GM23248 (cell line): ENCODE measurements at regions not wholly inside any gene's neighbourhood (a gene's known extent, or its start where the extent isn't known, plus 50 kb on each side); places are given as distances from the start of the nearest gene placed in this dataset.

Experiments used
- DNase-seq: peaks from one replicate; pipeline ENCODE4 v3.0.0-alpha.2; 2015
- H2AFZ ChIP-seq: fragments of 200-600 bp; sonication (generic); 2 replicates; pipeline ENCODE4 v1.6.1; 2016; ENCODE audit warnings: antibody characterized with exemption
- H3F3A ChIP-seq: fragments of 200-600 bp; sonication (generic); 2 replicates; pipeline ENCODE4 v1.6.1; 2016; ENCODE audit warnings: mild to moderate bottlenecking, antibody characterized with exemption, mixed run types; ENCODE audit not compliant: insufficient read depth
- H3K27ac ChIP-seq: fragments of 200-600 bp; sonication (generic); 2 replicates; pipeline ENCODE4 v1.5.1; 2016; ENCODE audit warnings: mild to moderate bottlenecking
- H3K27me3 ChIP-seq: fragments of 200-600 bp; sonication (generic); replicated peaks from 2 replicates; pipeline ENCODE4 v1.6.1; 2016; ENCODE audit warnings: mild to moderate bottlenecking; ENCODE audit not compliant: insufficient read depth
- H3K36me3 ChIP-seq: fragments of 200-600 bp; sonication (generic); 2 replicates; pipeline ENCODE4 v1.6.1; 2016; ENCODE audit warnings: low read depth, mild to moderate bottlenecking
- H3K4me1 ChIP-seq: fragments of 200-600 bp; sonication (generic); 2 replicates; pipeline ENCODE4 v1.6.1; 2016; ENCODE audit warnings: mild to moderate bottlenecking; ENCODE audit not compliant: insufficient read depth
- H3K4me2 ChIP-seq: fragments of 200-600 bp; sonication (generic); one replicate; pipeline ENCODE4 v1.6.1; 2016; ENCODE audit warnings: mild to moderate bottlenecking; ENCODE audit not compliant: unreplicated experiment
- H3K4me3 ChIP-seq: fragments of 200-600 bp; sonication (generic); 2 replicates; pipeline ENCODE4 v1.5.1; 2016; ENCODE audit warnings: mild to moderate bottlenecking
- H3K79me2 ChIP-seq: fragments of 200-600 bp; sonication (generic); 2 replicates; pipeline ENCODE4 v1.6.1; 2016; ENCODE audit warnings: mild to moderate bottlenecking; ENCODE audit not compliant: insufficient read depth
- H3K9ac ChIP-seq: fragments of 200-600 bp; sonication (generic); 2 replicates; pipeline ENCODE4 v1.6.1; 2016; ENCODE audit warnings: mild to moderate bottlenecking
- H3K9me2 ChIP-seq: fragments of 200-600 bp; sonication (generic); 2 replicates; pipeline ENCODE4 v1.6.1; 2016; ENCODE audit warnings: mixed run types, mild to moderate bottlenecking, moderate library complexity; ENCODE audit not compliant: insufficient read depth
- H3K9me3 ChIP-seq: fragments of 200-600 bp; sonication (generic); one replicate; pipeline ENCODE4 v1.6.1; 2017; ENCODE audit warnings: low read depth
- H4K20me1 ChIP-seq: fragments of 200-600 bp; sonication (generic); 2 replicates; pipeline ENCODE4 v1.6.0; 2016; ENCODE audit not compliant: insufficient read depth
- EZH2 ChIP-seq: fragments of 200-600 bp; sonication (generic); IDR thresholded peaks from 2 replicates; pipeline ENCODE4 v1.6.1; 2018; ENCODE audit warnings: antibody characterized with exemption, mild to moderate bottlenecking; ENCODE audit not compliant: insufficient read depth, poor library complexity, severe bottlenecking
- EZH2phosphoT487 ChIP-seq: fragments of 200-600 bp; sonication (generic); IDR thresholded peaks from 2 replicates; pipeline ENCODE4 v1.6.1; 2018; ENCODE audit warnings: antibody characterized with exemption, moderate library complexity, mild to moderate bottlenecking, low read depth; ENCODE audit not compliant: insufficient read depth
- WGBS, 2 experiments: methylation state at CpG; one replicate each; pipeline ENCODE4 v1.1.6; 2015 to 2017; ENCODE audit warnings: low lambda C conversion rate in 2 of 2, low coverage in 1 of 2; ENCODE audit errors: missing lambda C conversion rate in 2 of 2; 5-methylcytosine and 5-hydroxymethylcytosine counted together
- in situ Hi-C: fragments of 300-500 bp; cut with MboI; formaldehyde crosslinking; loops from 2 replicates; pipeline ENCODE4 v1.15.0; 2020

- 25 to 26% methylated on average over 2 of the region's 2 CpGs for WGBS, 2 experiments
- peaks cover 12% of the 10 kb centered on the region for H3K4me1 ChIP-seq
- no peaks in the 10 kb centered on the region for H3K9me3 ChIP-seq
- no peak overlapping the region for H2AFZ ChIP-seq
- H3K79me2 ChIP-seq: no peaks in the 10 kb centered on the region
- H3K9ac ChIP-seq: no peak overlapping the region
- H3K4me2 ChIP-seq: no peak overlapping the region
- no peak for TF ChIP-seq EZH2phosphoT487
- TF ChIP-seq EZH2: no peak
- H3K9me2 ChIP-seq: no peaks in the 10 kb centered on the region; the same call in 1 of the 2 replicates
- no peaks in the 10 kb centered on the region for H4K20me1 ChIP-seq
- H3K4me3 ChIP-seq: no peak overlapping the region
- no peaks in the 10 kb centered on the region for H3F3A ChIP-seq
- H3K27me3 ChIP-seq: no peaks in the 10 kb centered on the region
- no peak overlapping the region for H3K27ac ChIP-seq
- no peak for DNase-seq
- no peaks in the 10 kb centered on the region for H3K36me3 ChIP-seq
- in situ Hi-C loops: no loop called here
Observed at GRCh38 chr1:193565971-193566577, 379.7 kb upstream of the B3GALT2 start.

GRCh38 chr1:193562121-193562520 is 375.7 kb upstream of the B3GALT2 start:
- Histone ChIP-seq H3F3A (peaks cover 6% of the 10 kb centered on the region; the same call in 1 of the 2 replicates), H3K36me3 (no peaks in the 10 kb centered on the region), H2AFZ (no peak overlapping the region), H3K27ac (no peak overlapping the region), H3K4me1 (peaks cover 5% of the 10 kb centered on the region), H3K9me2 (no peaks in the 10 kb centered on the region), H3K4me2 (no peak overlapping the region), H3K79me2 (no peaks in the 10 kb centered on the region), H3K9ac (no peak overlapping the region), H4K20me1 (no peaks in the 10 kb centered on the region), H3K4me3 (no peak overlapping the region), H3K27me3 (no peaks in the 10 kb centered on the region), H3K9me3 (no peaks in the 10 kb centered on the region)
- whole genome bisulfite sequencing, 2 experiments: 9 to 12% methylated on average over 2 of the region's 2 CpGs
- no peak for DNase-seq
- in situ Hi-C loops: no loop called here
- TF ChIP-seq EZH2 (no peak), EZH2phosphoT487 (no peak)

GRCh38 chr1:193558491-193559028 is 372.1 kb upstream of the B3GALT2 start:
- in situ Hi-C loops: no loop called here
- no peak overlapping the region for H3K9ac ChIP-seq
- no peak overlapping the region for H3K4me2 ChIP-seq
- H3K27me3 ChIP-seq: no peaks in the 10 kb centered on the region
- no peaks in the 10 kb centered on the region for H3K79me2 ChIP-seq
- H3K36me3 ChIP-seq: no peaks in the 10 kb centered on the region
- H2AFZ ChIP-seq: no peak overlapping the region; the same call in 1 of the 2 replicates
- TF ChIP-seq EZH2: no peak
- TF ChIP-seq EZH2phosphoT487: no peak
- H4K20me1 ChIP-seq: no peaks in the 10 kb centered on the region
- H3K4me1 ChIP-seq: peaks cover 5% of the 10 kb centered on the region
- no peaks in the 10 kb centered on the region for H3K9me3 ChIP-seq
- DNase-seq: peak; percentile 56
- no peaks in the 10 kb centered on the region for H3K9me2 ChIP-seq
- no peak overlapping the region for H3K4me3 ChIP-seq
- peaks cover 6% of the 10 kb centered on the region; the same call in 1 of the 2 replicates for H3F3A ChIP-seq
- WGBS, 2 experiments: 7 to 13% methylated on average over 4 of the region's 4 CpGs
- no peak overlapping the region for H3K27ac ChIP-seq

GRCh38 chr1:193555662-193556441 is 369.4 kb upstream of the B3GALT2 start:
- Histone ChIP-seq H3K9ac (no peak overlapping the region), H3K36me3 (no peaks in the 10 kb centered on the region), H2AFZ (no peak overlapping the region), H4K20me1 (no peaks in the 10 kb centered on the region), H3F3A (peaks cover 6% of the 10 kb centered on the region; the same call in 1 of the 2 replicates), H3K9me2 (no peaks in the 10 kb centered on the region), H3K79me2 (no peaks in the 10 kb centered on the region), H3K9me3 (no peaks in the 10 kb centered on the region), H3K27ac (no peak overlapping the region), H3K27me3 (no peaks in the 10 kb centered on the region), H3K4me1 (peaks cover 5% of the 10 kb centered on the region), H3K4me2 (no peak overlapping the region), H3K4me3 (no peak overlapping the region)
- no peak for DNase-seq
- WGBS, 2 experiments: 44 to 50% methylated on average over 4 of the region's 4 CpGs
- TF ChIP-seq EZH2phosphoT487 (no peak), EZH2 (no peak)
- in situ Hi-C loops: no loop called here
